Left colon (tissue), 2 donors: ENCODE measurements at regions not wholly inside any gene's neighbourhood (a gene's known extent, or its start where the extent isn't known, plus 50 kb on each side); places are given as distances from the start of the nearest gene placed in this dataset.
"Not testable (repeated sequence)": the region's sequence is repeated elsewhere in the genome, so short reads cannot be mapped to it uniquely, and the experiment has no call there.

Source experiments
- ATAC-seq: fragments of 200-7000 bp; cut with Tn5 transposase; one replicate; pipeline ENCODE4 v1.9.1; 2020; ENCODE audit warnings: mild to moderate bottlenecking, moderate library complexity
- DNase-seq, 2 donors: peaks; one replicate each; pipeline ENCODE4 v3.0.0-alpha.2; 2020
- intact Hi-C, 2 donors: fragments of 100-400 bp; cut with DNase I in 1 of 2; cut with micrococcal nuclease in 1 of 2; formaldehyde crosslinking; loops; one replicate each; pipeline versions ENCODE4 v1.11.2 to v1.14.0; 2022; cut with DNase I, micrococcal nuclease
- donor health status: DM: no; HTN: no; CAD: no.
- donor health status: DM: yes; HTN: yes; CAD: no.

GRCh38 chr5:136457390-136458013 lies 92.2 kb upstream of the TRPC7 start:
- no peak for ATAC-seq
- intact Hi-C loops, result no loop called here
- no peak for DNase-seq

DNA sequence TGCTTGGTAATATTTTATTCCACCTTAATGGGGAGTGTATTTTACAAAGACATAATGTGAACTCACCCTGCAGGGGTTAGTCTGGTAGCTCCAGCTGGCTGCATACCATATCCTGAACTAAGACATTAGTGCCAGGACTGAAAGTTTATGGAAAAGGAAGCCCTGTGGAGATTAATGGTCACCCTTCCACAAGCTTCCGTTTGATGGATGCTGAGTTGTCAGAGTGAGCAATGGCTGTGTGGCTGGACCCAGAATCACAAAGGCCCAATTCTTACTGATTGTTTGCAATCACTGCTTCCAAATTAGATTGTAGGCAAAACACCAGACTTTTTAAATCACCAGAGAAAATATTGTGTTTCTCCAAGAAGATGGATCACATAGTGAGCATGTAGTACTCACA lies 90.1 kb upstream of the TRPC7 start:
- ATAC-seq (no peak), DNase-seq (no peak)
- intact Hi-C loops, result no loop called here

- DNase-seq (no peak), ATAC-seq (no peak)
- intact Hi-C loops, result no loop called here
Observed at GRCh38 chr5:136453986-136454758, 88.8 kb upstream of the TRPC7 start.

DNA sequence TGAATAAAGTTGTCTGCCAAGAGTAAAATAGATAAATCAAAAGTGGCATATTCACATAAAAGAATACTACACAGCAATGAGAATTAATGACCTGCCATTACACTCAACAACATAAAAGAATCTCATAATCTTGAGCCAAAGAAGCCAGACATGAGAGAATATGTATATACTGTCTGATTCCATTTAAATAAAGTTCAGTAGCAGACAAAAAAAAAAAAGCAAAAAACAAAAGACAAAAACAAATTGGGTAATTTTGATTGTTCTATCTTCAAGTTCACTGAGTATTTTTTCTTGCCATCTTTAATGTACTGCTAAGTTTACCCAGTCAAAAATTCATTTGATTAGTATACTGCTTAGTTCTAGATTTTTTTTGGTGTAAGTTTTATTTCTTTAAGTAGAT lies 87.9 kb upstream of the TRPC7 start:
- DNase-seq (no peak), ATAC-seq (no peak)
- intact Hi-C loops, result no loop called here

- intact Hi-C loops, ATAC-seq, DNase-seq: not testable (repeated sequence)
Observed at GRCh38 chr5:136447576-136447975, 82.2 kb upstream of the TRPC7 start.

- DNase-seq (no peak), ATAC-seq (no peak)
- intact Hi-C loops, result no loop called here
Observed at GRCh38 chr5:136446565-136446964, 81.2 kb upstream of the TRPC7 start.

GRCh38 chr5:136444099-136444498 lies 78.8 kb upstream of the TRPC7 start:
- intact Hi-C loops, ATAC-seq, DNase-seq: not testable (repeated sequence)

GRCh38 chr5:136439367-136439766 lies 74.0 kb upstream of the TRPC7 start:
- DNase-seq, result no peak

DNA sequence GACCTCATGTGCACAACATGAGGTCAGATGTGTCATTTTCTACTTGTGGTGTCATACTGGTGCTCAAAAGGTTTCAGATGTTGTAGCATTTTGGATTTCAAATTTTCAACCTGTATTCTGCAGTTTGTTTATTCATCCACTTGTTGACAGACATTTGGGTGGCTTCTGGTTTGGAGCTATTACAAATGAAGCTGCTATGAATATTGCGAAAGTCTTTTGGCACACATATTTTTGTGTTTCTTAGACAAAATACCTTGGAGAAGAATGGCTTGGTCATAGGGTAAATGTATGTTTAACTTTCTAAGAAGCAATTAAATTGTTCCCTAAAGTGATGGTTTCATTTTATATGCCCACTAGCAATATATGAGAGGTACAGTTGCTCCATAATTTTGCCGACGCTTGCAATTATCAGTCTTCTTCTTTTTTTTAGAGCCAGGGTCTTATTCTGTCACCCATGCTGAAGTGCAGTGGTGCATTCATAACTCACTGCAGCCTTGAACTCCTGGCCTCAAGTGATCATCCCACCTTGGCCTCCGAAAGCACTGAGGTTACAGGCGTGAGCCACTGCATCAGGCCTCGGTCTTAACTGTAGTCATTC lies 70.7 kb upstream of the TRPC7 start:
- intact Hi-C loops, result no loop called here

More at GRCh38 chr5:136439367-136439766, 74.0 kb upstream of the TRPC7 start:
- no peak for ATAC-seq
- intact Hi-C loops, result no loop called here

DNA sequence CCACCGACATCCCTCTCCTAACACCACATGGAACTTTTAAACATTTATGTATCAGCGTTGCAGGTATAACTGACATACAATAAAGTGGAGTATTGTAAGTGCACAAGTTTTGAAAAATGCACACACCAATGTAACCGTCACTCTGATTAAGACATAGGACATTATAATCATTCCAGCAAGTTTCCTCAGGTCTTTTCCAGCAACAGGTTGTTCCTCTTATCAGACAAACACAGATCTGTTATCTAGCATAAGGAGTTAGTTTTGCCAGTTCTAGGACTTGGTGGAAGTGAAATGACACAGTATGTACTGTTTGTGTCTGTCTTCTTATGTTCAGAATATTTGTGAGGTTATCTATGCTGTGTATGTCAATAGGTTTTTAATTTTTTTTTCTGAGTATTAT lies 69.5 kb upstream of the TRPC7 start:
- intact Hi-C loops, result no loop called here
- ATAC-seq (no peak), DNase-seq (no peak)

More for the DNA sequence above, 70.7 kb upstream of the TRPC7 start:
- ATAC-seq, result no peak
- DNase-seq, result no peak

- ATAC-seq (no peak), DNase-seq (no peak)
- intact Hi-C loops, result no loop called here
Observed at GRCh38 chr5:136432705-136433104, 67.4 kb upstream of the TRPC7 start.

GRCh38 chr5:136430081-136430480 lies 64.7 kb upstream of the TRPC7 start:
- DNase-seq (no peak), ATAC-seq (no peak)
- intact Hi-C loops, result no loop called here

DNA sequence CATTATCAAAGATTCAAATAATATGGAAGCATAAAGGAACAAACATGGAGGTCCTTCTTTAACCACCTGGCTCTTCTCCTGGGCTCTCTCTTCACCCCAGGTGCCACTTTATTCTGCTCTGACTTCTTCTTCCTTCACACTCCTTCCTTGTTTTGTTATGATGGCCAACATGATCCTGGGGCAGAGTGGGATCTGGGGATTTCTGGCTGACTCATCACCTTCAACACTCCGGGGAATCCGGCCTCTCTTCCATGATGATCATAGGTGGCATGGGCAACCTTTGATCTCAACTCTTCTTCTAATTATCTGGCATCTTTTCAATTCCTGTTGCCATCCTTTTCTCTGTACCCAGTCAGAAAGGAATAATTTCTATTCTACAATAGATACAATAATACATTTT lies 62.1 kb upstream of the TRPC7 start:
- ATAC-seq (no peak), DNase-seq (no peak)
- intact Hi-C loops, result no loop called here

DNA sequence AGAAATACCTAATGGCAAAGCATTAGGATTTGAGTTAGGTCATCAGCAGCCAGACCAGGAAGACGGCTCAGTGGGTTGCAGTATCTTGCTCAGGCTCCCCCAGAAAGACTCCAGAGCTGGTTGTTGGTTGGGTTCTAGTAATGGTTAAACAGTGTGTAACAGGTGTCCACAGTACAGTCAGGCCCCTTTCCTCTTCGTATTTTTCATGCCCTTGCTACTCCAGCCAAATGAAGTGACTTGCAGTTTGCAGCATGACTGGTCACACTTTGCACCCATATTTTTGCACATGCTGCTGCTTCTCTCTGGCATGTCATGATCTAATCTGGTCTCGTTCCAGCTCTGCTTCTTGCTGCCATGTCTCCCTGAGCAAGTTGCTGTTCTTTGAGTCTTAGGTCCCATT lies 60.6 kb upstream of the TRPC7 start:
- ATAC-seq, result no peak
- intact Hi-C loops, result no loop called here

GRCh38 chr5:136424835-136425584 lies 59.7 kb upstream of the TRPC7 start:
- intact Hi-C loops, result no loop called here
- DNase-seq (peak; percentile 49 to 87), ATAC-seq (peak; percentile 82)

More for the DNA sequence above, 60.6 kb upstream of the TRPC7 start:
- no peak for DNase-seq

- no peak for DNase-seq
- ATAC-seq, result no peak
- intact Hi-C loops, result no loop called here
Observed at GRCh38 chr5:136423944-136424606, 58.7 kb upstream of the TRPC7 start.

DNA sequence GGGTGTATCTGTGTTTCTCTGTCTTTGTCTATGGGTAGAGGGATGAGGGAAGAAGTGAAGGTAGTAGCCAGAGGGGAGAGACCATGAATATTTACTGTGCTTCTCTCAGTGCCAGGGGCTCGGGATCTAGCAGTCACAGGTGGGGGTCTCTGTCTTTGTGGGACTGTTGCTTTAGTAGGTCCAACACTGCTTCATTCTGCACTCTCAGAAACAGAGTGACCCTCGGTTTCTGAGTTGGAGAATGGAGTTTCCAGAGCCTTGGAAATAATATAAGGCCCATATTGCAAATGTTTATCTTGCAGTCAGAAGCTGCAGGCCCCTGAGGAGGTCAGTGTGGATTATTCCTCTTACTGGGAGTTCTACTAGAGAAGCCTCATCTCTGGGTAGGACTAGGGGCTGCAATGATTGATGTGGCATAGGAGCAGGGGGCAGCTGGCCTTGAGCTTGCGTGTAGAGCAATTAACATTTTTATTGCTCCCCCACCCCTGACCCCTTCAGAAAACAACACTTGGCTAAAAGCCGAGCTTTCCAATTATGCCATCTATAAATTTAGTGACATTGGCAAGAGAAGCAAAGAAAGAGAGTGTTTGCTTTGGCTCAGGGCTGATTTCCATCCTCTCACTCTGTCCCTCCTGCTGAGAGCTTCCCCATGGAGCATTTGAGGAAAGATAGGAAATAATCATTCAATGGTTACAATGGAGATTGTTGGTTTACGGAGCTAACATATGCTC lies 55.0 kb upstream of the TRPC7 start:
- DNase-seq (no peak), ATAC-seq (peak; percentile 28)

DNA sequence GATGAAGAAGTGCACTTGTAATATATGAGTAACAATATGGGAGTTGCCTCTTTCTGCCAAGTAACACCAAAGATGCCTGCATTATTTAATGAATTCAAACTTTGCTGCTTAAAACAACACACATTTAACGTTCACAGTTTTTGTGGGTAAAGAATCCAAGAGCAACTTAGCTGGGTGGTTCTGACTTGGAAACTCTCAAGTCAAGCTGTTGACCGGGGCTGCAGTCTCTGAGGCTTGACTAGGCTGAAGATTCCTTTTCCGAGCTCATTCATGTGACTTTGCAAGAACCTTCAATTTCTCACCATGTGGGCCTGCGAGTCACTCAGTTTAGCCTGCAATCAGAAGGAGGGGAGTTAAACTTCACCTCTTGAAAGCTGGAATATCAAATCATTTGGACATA lies 53.0 kb upstream of the TRPC7 start:
- ATAC-seq, result no peak
- intact Hi-C loops, result no loop called here
- no peak for DNase-seq

More for the DNA sequence above, 55.0 kb upstream of the TRPC7 start:
- intact Hi-C loops, result no loop called here
